ENCODE measurements at regions not wholly inside any gene's neighbourhood (a gene's known extent, or its start where the extent isn't known, plus 50 kb on each side); places are given as distances from the start of the nearest gene placed in this dataset.
A peak's percentile ranks its signal among the peaks of the same experiment; 100 is the strongest.
"Not testable (repeated sequence)": the region's sequence is repeated elsewhere in the genome, so short reads cannot be mapped to it uniquely, and the experiment has no call there.

- no peak for DNase-seq (ENCODE audit: low read depth)
Observed at GRCh38 chr22:35138521-35138920, 72.6 kb downstream of the ISX start.

DNA sequence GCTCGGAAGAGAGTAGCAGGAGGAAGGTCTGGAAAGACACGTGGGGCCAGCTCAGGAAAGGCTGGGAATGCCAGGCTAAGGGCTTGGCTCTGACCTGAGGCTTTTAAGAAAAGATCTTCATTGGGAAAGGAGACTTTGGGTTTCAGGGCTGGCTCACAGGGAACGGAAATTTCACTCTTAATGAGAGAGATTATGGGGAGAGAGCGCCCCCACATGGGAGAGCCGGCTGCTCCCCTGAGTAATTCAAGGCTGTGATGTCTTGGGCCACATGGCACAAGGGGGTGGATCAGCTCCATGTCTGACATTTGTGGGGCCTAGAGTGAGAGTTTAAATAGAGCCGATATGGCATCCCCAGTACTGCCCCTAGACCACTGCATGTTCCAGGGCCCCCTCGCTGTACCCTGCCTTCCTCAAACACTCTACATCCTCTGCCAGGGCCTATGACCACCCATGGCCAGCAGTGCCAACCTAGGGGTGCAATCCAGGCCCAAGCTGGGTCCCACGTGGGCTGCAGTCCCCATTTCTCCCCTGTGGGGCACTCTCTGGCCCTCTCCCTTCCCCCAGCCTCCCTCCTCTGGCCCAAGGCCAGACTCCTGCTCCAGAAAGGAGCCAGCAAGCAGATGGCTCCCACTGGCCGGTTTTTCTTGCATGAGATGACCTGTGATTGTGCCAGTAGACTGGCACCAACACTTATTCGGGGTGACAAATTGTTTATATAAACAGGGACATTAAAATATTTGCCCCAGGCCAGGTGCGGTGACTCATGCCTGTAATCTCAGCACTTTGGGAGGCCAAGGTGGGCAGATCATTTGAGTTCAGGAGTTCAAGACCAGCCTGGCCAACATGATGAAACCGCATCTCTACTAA is 75.2 kb downstream of the ISX start:
- no peak for DNase-seq (ENCODE audit: low read depth)

DNA sequence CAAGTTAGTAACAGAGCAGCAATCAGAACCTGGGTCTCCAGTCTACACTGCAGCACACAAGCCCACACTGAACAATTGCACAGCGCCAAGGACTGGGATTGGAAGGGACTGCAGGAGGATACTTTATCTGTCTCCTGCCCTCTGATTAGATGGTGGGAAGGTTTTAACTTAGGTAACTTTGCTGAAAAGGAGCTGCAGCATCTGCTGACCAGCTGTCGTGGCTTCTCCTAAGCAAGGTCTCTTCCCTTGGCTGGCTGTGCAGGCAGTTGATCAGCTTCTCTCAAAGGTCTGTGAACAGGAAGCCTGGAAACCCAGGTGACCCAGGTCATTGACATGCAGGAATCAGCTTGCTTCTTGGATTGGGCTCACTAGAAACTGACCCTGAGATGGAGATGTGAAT is 82.4 kb downstream of the ISX start:
- DNase-seq (ENCODE audit: low read depth): no peak

GRCh38 chr22:35148866-35149548 is 83.0 kb downstream of the ISX start:
- DNase-seq (ENCODE audit: low read depth): no peak

DNA sequence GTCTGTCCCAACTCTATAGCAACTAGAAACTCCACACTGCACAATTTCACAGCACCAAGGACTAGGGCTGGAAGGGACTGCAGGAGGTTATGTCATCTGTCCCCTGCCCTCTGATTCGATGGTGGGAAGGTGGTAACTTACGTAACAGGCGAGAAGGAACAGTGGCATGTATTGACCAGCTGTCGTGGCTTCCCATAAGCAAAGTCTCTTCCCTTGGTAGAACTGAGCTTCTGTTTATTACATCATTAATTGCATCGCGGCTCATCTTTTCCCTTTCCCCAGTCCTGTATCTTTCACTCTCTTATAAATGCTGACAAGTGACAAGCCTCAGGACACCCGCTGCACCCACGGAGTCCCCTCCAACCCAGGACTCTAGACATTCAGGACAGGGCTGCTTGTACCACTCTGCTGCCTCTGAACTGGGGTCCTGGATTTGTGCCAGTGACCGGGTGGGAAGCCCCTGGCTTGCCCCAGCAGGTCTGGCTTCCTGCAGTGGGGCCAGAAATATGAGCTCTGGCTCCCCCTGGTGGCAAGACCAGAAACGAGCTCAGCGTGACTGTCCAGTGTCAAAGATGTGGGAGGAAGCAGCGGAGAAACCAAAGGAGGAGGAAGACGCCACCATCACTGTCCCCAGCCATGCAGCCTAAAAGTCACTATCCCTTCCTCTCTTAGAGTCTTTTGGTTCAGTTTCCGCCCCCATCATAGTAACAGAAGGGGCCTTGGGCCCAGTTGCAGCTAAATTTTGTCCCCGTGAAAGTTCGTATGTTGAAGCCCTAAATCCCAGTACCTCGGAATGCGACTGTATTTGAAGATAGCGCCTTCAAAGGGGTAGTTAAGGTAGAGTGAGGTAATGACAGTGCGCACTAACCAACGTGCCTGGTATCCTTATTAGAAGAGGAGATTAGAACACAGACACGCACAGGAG is 84.5 kb downstream of the ISX start:
- DNase-seq (ENCODE audit: low read depth): no peak

DNA sequence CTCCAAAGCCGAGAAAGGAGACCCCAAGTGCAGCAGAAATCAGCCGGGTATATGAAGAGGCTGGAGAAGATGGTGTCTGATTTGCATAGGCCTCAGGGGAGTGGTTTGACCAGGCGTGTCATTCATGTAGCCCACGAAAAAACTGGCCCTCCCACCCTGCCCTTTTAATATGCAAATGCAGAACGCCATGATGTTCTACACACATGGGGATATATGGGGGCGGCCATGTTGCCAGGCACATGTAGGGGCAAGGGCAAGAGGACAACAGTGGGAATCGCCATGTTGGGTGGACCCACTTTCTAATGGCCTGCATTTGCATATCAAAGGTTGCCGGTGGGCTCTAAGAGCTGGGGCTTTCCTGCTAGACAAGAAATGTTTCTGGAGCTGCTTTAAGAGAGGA is 86.4 kb downstream of the ISX start:
- DNase-seq (ENCODE audit: low read depth): no peak

DNA sequence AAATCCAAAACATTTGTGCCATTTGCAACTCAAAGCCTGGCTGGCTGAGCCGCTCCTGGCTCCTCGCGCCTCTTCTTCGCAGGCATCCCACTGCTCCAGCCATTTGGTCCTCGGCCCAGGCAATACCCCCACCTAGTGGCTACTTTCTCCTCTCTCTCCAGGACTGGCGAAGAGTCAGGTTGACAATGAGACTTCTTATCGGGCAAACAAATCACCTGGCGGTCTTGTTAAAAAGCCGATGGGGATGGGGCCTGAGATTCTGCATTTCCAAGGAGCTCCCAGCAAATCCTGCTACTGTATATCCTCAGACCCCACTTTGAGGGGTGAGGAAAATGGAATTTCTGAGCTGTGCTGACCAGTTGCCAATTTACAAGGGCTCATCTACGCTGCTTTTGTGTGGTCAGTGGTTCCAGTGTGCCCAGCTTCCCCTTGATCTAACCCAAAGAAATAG is 89.0 kb downstream of the ISX start:
- DNase-seq (ENCODE audit: low read depth): peak; percentile 21

- no peak for DNase-seq (ENCODE audit: low read depth)
Observed at GRCh38 chr22:35155403-35156025, 89.6 kb downstream of the ISX start.

DNA sequence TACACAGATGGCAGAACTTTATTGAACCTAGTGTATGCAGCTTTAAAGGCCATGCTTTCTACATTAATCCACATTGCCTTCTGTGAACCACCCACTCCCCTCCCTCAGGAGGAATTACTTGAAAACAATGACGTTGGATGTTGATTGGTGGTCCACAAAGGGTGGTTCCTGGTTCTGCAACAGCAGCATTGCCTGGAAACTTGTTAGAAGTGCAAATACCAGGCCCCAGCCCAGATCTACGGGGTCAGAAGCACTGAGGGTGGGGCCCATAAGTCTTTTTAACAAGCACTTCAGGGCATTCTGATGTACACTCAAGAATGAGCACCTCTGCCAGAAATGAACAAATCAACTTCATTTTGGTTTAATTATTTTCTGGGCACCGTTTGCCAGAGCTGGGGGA is 91.0 kb downstream of the ISX start:
- no peak for DNase-seq (ENCODE audit: low read depth)

DNA sequence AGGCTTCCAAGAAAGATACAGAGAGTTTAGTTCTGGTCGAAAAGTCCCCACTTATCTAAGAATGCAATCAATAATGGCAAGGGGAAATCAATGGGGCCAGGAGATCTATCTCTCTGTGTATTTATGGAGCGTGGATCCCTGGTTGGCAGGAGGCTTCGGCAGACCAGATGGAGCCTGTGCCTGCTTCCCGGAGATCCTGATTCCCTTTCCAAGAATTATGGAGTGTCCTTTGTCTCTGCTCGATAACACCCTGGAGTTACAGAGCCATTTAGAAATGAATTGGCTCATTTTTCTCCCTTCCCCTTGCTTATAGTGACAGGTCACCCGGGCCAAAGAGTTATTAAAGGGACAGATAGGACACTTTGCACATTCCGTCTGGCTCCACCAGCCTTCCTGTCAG is 92.4 kb downstream of the ISX start:
- DNase-seq (ENCODE audit: low read depth): no peak

GRCh38 chr22:35159343-35159742 is 93.4 kb downstream of the ISX start:
- no peak for DNase-seq (ENCODE audit: low read depth)

- no peak for DNase-seq (ENCODE audit: low read depth)
Observed at GRCh38 chr22:35160268-35160667, 94.3 kb downstream of the ISX start.

DNA sequence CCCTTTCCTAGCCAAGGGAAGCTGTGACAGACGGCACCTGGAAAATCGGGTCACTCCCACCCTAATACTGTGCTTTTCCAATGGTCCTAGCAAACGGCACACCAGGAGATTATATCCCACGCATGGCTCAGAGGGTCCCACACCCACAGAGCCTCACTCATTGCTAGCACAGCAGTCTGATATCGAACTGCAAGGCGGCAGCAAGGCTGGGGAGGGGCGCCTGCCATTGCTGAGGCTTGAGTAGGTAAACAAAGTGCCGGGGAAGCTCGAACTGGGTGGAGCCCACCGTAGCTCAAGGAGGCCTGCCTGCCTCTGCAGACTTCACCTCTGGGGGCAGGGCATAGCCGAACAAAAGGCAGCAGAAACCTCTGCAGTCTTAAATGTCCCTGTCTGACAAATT is 91.4 kb upstream of the HMGXB4 start:
- DNase-seq (ENCODE audit: low read depth): not testable (repeated sequence)

GRCh38 chr22:35170716-35171697 is 86.3 kb upstream of the HMGXB4 start:
- DNase-seq (ENCODE audit: low read depth): no peak

DNA sequence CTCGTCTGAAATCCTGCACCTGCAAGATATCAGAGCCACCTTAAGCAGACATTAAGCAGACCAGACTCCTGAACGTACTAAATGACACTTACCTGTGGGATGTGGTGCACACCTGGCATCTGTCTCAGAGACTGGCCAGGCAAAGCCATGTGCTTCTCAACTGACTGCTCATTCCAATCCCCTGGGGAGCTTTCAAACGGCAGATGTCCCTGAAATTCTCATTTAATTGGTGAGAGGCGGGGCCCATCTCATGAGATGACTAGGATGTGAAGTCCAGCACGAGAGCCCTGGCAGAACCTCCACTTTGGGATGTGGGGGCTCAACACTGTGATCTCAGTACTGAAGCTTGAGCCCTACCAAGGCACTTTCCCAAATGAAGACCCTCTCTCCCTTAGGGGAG is 84.9 kb upstream of the HMGXB4 start:
- no peak for DNase-seq (ENCODE audit: low read depth)

- DNase-seq (ENCODE audit: low read depth): no peak
Observed at GRCh38 chr22:35173655-35174054, 83.6 kb upstream of the HMGXB4 start.

- DNase-seq (ENCODE audit: low read depth): no peak
Observed at GRCh38 chr22:35174401-35175038, 82.8 kb upstream of the HMGXB4 start.

DNA sequence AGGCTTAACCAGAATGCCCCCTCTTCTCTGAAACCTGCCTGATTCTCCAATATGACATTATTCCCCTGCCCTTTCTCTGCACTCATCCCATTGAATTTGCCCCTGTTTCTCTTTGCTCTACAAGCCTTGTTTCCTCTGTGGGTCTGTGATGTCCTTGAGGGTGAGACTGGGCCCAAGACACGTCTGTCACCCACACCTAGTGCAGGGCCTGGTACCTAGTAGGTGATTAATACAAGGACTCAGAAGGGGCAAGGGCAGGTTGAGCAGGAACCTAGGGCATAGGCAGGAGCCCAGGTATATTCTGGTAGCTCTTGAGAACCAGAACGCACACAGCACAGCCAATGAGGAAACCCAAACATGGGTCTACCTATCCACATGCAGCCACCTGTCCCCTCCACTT is 81.9 kb upstream of the HMGXB4 start:
- no peak for DNase-seq (ENCODE audit: low read depth)

GRCh38 chr22:35177811-35178210 is 79.5 kb upstream of the HMGXB4 start:
- DNase-seq (ENCODE audit: low read depth): no peak

- no peak for DNase-seq (ENCODE audit: low read depth)
Observed at GRCh38 chr22:35178446-35178845, 78.8 kb upstream of the HMGXB4 start.

Data from fibroblast of gingiva (primary cell).